ENCODE measurements at regions not wholly inside any gene's neighbourhood (a gene's known extent, or its start where the extent isn't known, plus 50 kb on each side); places are given as distances from the start of the nearest gene placed in this dataset.
"Not testable (repeated sequence)": the region's sequence is repeated elsewhere in the genome, so short reads cannot be mapped to it uniquely, and the experiment has no call there.

DNA sequence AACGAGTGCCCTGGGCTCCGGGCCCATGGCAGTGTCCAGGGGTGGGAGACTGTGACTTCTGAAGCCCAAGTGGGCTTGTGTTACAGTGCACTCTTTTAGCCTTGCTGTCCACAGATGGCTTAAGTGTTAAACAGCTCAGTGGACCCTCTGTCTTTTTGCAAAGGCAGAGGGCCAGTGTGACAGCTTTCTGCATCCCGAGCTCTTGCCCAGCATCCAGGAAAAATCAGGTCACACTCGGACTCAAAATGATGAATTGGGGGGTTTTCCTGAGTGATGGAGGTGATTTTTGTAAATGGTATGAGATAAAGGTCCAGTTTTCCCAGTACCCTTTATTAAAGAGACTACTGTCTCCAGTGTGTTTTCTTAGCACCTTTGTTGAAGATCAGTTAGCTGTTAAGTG lies 321.3 kb upstream of the GRAMD2B start:
- DNase-seq (ENCODE audit: low spot score), result no peak

DNA sequence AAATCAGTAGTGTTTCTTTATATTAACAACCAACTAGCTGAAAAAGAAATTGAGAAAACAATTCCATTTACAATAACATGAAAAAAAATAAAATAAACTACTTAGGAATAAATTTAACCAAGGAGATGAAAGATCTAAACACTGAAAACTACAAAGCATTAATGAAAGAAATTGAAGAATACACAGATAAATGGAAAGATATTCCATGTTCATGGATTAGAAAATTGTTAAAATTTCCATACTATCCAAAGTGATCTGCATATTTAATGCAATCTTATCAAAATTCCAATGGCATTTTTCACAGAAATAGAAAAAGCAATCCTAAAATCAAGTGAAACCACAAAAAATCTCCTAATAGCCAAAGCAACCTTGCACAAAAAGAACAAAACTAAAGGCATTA lies 320.2 kb upstream of the GRAMD2B start:
- no peak for DNase-seq (ENCODE audit: low spot score)

DNA sequence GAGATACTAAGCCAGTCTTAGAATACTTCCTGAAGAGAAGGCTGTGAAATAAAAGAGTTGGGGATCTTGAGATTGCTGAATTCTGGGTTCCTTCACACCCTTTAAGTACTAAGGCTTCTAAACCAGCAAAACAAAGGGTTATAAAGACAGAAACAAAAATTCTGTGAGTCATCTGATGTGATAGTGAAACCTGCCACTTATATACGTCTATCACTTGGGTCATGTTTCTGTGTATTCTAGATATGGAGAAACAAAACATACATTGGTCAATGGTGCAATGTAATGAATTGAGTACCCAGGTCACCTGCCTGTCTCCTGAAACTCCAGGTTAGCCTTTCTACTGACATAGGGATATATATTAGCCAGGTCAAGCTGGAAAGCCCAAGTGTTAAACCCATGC lies 319.3 kb upstream of the GRAMD2B start:
- no peak for DNase-seq (ENCODE audit: low spot score)

DNA sequence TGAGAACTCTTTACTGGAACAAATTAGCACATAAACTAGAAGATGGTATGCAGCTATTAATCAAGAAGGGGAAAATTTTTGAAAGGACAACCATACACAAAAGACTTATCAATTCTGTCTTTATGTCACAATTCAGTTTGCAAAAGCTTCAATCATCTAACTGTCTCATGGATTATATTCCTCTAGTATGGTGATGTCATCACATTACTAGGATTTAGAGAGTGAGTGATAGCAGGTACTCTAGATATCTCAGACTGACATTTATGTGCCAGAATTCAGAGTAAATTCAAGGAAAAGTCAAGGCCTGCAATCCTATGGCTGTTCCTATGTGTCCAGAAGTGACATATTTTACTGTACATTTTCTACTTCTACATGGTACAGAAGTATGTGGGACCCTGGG lies 318.9 kb upstream of the GRAMD2B start:
- no peak for DNase-seq (ENCODE audit: low spot score)

DNA sequence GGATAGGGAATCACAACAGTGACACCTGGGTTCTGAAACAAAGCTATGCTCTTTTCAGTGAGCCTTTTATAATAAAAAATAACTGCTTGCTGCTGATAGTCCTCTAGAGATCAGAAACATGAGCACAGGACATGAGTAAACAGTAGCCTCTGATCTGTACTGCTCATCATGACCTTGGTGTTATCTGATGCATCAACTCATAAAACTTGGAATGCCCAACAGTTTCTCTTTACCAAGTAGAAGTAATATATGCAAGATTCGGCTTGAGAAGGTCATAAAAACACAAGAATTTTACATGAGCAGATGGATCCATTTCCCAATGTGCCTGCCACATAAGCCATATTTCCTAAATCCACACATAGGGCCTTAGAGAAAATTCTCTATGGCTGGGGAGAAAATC lies 318.3 kb upstream of the GRAMD2B start:
- no peak for DNase-seq (ENCODE audit: low spot score)

DNA sequence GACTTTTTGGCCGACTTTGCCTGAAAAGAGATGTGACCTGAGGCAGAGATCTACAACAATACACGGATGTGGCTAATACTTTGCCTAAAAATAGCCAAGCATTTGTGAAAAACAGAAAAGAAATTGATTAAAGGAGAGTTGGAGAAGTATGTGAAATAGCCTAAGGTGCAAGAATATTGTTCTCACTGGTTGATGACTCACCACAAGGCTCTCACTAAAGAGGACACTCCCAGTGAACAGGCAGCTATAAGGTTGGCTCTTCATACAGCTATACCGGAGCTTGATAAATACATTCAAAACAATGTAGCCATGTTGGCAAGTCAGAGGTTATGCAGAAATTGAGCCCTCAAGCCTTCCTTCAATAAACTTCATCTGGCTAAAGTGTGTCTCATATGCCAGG lies 317.2 kb upstream of the GRAMD2B start:
- DNase-seq (ENCODE audit: low spot score), result no peak

DNA sequence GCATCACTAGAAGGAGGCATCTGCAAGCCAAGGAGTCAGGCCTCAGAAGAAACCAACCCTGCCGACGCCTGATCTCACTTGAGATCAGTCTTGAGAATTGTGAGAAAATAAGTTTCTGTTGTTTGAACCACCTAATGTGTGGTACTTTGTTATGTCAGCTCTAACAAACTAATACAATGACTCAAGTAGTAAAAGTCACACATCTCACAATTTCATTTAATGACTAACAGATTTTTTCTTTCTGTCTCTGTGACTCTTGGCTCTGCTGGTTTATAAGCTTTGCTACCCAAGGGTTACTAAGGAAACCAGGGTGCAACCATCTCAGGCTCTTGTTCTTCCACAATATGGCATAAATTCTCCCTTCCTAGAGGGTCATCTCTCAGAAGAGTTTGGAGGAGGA lies 315.8 kb upstream of the GRAMD2B start:
- DNase-seq (ENCODE audit: low spot score), result no peak

DNA sequence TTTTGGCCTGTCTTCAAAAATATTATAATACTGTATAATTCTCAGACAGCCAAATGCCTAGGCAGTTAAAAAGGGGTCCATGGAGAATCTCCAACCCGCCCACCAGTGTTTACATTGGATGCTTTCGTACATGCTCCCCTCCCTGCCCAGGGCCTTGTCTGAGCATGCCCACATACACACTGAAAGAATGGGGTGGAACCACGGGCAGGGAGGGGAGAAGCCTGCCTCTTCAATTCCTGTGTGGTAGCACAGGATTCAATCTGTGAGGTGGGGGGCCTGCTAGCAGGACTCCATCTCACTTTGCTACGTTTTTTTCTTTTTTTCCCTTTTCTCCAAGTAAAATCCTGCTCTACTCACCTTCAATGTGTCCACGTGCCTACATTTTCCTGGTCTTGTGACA lies 314.7 kb upstream of the GRAMD2B start:
- no peak for DNase-seq (ENCODE audit: low spot score)

DNA sequence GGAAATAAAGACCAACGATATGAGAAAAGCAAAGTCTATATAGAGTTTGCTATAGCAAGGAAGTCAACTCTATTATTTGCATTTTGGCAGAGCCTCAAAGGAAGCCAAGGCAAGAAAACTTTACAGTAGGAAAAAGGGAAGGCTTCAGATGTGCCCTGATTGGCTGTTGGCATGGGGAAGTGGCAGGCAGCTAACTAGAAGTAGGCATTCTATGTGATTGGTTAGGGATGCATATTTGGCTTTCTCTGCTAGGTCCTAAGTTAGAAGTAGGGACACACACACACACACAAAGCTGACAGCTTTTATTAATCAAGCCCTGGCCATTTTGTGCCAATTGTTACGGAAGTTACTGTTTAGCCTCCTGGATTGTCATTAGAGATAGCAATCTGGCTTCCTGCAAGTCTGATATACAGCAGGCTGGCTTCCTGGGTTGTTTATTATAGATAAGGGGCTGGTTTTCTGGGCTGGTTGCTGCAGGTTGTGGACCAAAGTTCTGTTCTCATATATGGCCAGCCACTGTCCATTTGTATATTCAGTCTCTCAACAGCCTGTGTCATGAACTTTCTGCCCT lies 308.1 kb upstream of the GRAMD2B start:
- DNase-seq (ENCODE audit: low spot score), result no peak

DNA sequence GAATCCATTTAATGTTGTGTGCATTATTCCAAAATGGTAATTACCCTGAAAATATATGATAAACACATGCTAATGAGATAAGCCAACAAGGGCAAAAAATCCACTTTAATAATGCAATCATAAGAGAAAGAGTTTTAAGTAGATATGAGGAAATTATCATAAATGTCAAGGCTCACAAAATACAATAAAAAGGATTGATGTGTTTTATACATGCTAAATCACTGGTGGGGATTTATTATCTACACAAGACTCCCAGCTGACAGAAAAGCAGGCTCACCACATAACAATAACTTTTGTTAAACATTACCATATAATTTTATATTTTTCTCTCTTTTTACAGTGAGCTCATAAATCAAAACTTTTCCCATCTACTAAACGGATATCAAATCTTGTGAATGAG lies 306.2 kb upstream of the GRAMD2B start:
- no peak for DNase-seq (ENCODE audit: low spot score)

DNA sequence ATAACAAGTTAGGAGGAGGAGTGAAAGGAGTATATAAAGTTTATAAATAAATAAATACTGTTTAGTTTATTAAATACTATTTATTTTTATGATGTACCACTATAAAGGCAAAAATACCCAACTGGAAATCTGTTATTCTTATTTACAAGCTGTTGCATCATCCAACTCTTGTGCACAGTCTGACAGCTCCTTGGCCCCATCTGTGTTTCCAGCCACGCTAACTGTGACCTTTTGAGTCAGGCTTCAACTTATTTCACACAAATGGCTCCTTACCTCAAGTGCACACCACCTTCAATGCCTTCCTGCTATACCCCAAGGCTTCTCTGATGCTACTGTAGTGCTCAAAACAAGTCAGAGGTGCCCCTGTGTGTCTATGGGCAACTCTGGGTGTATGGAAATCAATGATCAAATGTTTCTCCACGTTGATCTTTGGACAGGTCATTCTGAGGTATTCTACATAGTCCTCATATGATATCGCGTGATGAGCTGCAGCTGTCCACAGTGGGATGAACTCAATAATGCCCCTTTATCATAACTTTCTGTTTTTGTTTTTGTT lies 303.2 kb upstream of the GRAMD2B start:
- no peak for DNase-seq (ENCODE audit: low spot score)

DNA sequence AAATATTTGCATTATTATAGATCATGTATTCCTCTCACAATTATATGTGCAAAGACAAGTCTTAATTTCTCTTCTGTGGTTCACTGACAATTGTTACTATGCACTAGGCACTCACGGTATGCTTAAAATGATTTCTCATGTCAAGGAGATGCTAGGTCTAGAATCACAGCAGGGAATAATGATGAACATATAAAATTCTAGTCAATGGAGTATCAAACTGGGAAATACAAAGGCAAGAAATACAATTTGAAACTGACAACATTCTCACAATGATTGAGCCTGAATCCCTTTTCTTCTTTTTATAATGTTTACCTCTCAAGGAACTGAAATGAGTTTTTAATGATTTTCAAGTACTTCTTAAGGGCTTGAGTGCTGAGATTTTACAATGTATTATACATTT lies 302.3 kb upstream of the GRAMD2B start:
- DNase-seq (ENCODE audit: low spot score), result no peak

DNA sequence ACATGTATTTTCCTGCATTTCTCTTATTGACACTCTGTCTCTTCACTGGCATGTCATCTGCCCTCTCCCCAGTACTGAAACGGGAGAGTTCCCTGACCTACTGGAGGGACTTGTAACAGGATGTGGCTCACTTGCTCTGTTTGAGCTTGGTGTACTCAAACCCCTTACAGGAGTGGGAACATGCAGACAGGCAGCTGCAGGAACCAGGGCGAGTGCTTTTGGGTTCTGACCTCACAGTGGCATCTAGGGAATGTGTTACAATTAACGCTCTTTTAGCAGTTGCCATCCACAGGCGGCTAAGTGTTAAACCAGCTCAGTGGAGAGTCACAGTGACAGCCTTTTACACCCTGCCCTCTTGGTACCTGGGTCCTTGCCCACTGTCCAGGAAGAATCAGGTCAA lies 300.3 kb upstream of the GRAMD2B start:
- no peak for DNase-seq (ENCODE audit: low spot score)

DNA sequence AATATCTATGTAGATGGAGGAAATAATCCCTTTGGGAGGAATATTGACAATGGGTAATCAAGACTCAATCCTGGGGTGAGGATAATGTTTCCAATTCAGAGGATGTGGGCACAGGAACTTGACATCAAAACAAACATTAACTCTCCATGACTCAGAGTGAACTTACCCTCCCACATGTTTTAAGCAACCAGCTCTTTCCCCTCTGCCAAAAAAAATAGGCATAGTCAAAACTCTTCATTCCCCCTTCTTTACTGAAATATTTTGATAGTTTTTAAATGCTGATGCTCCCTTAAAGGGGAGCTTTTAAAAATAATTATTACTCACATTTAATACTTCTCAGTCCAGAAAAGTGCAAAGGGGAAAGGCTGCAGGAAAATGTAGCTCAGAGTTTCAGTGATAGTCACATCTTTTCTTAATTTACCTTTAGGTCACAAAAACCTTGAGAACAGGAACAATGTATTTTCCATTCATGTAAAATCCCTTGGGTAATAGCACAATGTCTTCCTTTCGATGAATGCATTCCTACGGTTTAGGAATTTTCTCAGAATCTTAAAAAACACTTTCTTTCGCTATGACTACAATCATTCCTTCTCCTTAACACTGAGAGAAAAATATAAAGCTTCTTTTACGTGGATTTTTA lies 298.4 kb upstream of the GRAMD2B start:
- DNase-seq (ENCODE audit: low spot score), result no peak

DNA sequence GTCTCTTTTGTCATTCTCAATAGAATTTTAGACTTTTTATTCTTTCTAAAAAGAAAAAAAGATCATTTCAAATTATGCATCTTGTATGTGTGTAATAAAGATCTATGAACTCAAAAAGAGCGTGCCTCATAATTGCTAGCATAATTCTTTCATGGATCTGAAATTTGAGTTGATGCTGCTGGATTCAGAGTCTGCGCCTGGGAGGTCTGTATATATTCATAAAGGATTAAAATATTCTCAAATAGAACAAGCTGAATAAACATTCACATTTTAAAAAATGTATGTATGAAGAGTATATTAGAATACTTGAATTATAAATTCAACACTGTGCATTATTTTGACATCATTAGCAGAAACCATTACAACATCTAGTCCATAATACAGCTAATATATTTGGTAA lies 297.8 kb upstream of the GRAMD2B start:
- no peak for DNase-seq (ENCODE audit: low spot score)

DNA sequence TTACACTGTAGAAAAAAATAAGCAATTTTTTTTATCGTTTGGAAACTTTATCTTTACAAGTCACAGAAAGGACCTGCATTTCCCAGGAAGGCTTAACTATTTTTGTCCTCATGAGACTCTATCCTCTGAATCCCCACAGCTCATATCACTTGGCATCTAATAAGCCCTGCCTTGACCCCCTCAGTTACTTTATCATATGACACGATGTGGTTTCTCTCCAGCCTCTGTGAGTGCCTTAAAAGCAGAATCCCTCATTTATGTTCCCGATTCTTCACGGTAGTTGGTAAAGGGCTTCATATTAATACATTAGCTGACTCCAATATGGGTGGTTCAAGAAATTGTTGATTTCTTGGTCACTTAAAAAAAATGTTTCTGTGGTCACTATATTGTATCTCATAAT lies 296.6 kb upstream of the GRAMD2B start:
- no peak for DNase-seq (ENCODE audit: low spot score)

DNA sequence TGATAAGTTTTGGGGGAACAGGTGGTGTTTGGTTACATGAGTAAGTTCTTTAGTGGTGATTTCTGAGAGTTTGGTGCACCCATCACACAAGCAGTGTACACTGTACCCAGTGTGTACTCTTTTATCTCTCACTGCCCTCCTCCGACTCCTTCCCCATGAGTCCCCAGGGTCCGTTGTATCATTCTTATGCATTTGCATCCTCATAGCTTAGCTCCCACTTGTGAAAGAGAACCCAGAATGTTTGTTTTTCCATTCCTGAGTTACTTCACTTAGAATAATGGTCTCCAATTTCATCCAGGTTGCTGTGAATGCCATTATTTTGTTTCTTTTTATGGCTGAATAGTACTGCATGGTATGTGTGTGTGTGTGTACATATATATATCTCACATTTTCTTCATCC lies 295.8 kb upstream of the GRAMD2B start:
- not testable (repeated sequence) for DNase-seq (ENCODE audit: low spot score)

DNA sequence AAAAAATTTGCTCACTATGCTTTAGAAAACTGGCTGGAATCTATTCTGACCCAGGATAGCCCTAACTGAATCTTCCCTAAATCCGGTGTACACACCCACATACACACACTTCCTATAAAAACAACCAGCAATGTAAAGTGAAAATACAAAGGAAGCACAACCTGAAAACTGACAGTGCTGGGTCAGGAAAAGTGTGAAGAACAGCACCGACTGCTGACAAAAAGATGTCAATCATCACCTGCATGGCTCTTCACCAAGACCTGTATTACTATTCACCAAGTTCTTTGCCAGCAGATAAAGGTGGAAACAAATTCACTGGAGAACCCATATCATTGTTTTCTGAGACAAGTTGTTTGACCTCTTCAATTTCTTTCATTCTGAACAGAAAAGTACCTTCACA lies 293.8 kb upstream of the GRAMD2B start:
- no peak for DNase-seq (ENCODE audit: low spot score)

DNA sequence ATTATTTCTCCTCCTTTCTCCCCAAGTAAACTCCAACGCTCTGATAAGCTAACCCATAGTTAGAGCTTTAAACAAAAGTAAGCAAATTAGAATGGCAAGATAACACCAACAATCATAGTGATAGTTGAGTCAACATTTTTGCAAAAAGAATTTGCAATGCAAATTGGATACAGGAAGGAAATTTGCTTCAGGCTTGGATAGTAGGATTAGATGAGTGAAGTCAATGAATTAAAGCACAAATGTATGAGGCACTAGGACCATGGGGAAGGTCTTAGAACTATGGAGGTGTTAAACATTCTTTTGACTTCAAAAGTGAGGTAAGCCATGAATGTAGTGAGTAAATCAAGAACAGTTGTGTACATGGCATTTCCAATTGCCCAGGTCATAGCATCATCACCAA lies 289.8 kb upstream of the GRAMD2B start:
- DNase-seq (ENCODE audit: low spot score), result no peak

DNA sequence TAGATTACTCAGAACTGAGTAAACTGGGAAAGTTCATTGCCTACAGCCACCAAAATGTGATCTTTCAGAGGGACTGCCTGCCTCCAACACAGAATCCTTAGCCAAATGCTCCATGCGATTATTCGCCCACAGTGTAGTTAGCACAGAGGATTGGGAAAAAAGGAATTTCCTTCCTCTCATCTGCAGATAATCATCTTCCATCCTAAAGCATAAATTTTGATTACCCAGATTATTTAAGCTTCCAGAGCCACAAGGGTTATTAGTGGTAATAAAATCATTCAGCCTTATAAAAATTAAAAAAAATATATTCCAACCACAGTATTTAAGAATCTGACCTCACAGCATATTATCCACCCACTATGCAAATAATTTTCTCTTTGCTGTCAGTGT lies 285.3 kb upstream of the GRAMD2B start:
- DNase-seq (ENCODE audit: low spot score), result no peak

DNA sequence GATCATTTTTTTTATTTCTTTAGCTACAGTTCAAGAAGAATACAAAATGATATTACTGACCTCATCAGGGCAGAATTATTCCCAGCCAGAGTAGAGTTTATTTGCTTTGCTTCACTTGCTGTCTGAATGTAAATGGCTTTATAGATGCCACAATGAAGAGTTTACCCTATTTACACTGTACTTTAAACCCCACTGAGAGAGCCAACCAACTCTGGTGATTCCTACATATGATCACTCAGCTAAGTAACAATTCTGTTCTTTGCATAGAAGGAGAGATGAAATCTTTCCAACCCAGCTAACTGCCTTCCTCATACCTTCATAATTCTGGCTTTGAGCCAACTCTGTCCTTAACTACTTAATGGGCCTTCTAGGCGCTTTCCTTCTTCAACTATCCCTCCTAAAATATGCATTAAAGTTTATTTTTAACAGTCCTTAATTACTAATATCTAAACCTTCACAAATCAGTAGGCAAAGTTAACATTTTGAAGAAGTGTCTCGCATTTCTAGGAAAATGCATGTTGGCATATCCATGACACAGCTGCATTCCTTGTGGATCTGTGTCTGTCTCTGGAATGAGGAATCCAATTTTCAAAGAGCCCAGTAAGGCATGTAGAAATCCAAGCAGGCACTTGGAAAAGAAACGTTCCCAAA lies 284.8 kb upstream of the GRAMD2B start:
- DNase-seq (ENCODE audit: low spot score), result no peak

DNA sequence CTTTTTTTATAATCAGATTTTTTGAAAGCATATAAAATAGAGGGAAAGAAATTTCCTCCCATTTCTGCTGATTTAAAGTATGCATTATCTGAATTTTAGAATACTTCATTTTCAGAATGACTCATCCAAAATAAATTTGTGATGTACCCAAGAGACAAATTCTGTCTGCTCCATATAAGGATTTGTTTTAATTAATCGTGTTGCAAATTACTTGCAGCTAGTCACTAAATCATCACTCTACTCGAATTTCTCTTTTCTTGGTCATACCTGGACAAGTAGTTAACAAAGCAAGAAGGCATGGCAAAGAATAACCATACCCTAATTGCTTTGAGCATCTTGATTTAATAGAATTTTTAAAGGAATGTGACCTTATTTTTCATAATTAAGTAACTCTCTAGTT lies 284.1 kb upstream of the GRAMD2B start:
- DNase-seq (ENCODE audit: low spot score), result no peak

DNA sequence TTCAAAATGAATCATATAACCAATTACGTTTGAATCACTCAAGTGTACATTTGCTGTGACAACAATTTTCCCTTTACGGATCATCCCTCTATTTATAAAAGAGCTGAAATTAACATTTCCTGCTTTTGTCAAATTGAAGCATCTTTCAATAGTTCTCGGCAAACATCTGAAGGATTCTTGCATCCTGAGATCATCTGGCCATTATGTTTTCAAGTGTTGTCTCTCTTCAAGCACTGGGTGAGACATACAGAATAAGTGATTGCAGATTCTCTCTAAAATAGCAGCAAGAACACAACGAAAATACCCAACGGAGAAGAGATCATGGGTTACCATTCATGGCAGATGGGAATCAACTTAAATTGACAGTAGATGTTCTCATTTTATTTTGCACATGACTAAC lies 283.4 kb upstream of the GRAMD2B start:
- no peak for DNase-seq (ENCODE audit: low spot score)

DNA sequence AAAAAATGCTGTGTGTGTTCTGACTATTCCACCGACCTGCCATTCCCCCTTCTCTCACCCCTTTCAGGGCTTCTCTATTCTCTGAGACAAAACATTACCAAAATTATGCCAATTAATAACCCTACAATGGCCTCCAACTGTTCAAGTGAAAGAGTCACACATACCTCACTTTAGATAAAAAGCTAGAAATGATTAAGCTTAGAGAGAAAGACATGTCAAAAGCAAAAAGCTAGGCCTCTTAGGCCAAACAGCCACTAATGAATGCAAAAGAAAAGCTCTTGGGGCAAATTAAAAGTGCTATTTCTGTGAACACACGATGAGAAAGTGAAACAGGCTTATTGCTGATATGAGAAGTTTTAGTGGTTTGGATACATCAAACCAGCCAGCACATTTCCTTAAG lies 279.6 kb upstream of the GRAMD2B start:
- DNase-seq (ENCODE audit: low spot score), result no peak
